ENCODE measurements at regions not wholly inside any gene's neighbourhood (a gene's known extent, or its start where the extent isn't known, plus 50 kb on each side); places are given as distances from the start of the nearest gene placed in this dataset.
A peak's percentile ranks its signal among the peaks of the same experiment; 100 is the strongest.

DNA sequence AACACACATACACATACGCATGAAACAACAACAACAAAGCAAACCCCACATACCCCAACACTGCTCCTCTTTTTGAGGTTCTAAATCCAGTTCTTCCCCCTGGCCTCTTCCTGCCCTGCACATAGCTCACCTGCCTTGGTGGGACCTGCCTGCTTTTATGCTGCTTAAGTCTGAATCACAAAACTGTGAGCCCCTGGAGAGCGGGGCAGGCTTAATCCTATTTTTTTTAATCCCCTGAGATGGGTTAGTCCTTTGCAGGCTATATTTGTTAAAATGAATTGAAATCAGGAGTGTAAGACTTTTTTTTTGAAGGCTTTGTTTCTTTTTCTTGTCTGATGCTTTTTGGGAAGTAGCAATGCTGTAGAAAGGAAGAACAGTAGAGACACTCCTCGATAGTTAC is 84.6 kb upstream of the MAX start:
- DNase-seq: peak in 1 of 2 experiments; percentile 64

DNA sequence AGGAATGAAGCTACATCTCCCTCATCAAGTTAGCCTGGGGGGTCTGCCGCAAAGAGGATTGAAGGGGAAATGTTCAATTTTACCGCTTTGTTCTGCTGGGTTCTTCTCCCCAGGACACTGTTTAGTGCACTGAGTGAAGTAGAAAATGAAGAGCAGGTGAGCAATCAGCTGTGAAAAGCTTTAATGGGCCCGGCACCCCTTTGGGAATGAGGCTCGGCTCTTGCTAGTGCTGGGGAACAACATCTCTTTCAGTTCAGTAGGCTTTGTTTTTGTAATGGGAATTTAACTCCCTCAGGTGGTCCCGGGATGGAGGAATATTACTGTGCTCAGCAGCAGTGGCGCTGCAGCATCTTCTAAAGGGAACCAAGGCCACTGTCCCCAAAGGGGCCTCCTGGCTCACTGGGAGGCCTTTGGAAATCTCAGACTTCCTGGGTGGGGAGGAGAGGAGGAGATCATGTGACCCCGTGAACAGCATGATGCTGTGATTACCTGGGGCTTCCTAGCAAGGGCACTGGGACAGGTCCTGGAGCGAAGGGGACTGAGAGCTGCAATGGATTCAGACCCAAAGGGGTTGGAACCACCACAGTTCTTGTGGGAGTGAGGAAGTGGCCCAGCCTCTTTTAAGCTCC is 85.2 kb upstream of the MAX start:
- no peak for DNase-seq

DNA sequence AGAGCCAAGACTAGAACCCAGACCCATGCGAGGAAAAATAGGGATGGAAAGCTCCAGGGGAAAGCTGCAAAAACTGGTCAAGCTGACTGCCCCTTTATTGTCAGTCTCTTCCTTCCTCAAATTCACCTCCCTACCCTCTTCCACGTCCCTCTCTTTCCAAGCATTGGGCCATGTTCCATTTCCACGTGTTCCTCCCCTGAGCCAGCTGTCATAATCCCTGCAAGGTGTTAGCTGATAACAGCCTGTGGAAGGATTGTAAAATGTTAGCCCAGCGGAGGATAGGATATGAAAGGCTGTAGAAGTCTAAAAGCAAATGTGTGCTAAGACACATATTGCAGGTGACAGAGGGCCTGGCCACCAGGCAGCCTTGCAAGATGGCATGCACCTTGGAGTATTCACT is 88.0 kb upstream of the MAX start:
- DNase-seq: peak in 1 of 2 experiments; percentile 38

DNA sequence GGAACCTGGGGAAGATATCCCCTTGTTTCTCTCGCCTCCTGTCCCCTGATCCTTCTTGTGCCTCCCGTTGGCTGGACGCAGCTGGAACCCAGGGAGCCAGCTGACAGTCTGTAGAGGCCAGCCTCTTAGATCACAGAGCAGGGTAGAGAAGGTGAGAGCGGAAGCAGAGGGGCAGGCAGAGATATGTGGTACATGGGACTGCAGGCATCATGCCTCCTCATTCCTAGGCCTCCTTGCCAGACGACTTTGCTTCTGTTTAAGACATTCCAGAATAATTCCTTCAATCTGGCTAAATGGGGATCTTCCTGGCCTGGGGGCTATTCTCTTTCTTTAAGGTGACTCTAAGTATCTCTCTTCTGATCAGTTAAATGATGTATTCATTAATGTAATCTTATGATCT is 89.4 kb upstream of the MAX start:
- no peak for DNase-seq

DNA sequence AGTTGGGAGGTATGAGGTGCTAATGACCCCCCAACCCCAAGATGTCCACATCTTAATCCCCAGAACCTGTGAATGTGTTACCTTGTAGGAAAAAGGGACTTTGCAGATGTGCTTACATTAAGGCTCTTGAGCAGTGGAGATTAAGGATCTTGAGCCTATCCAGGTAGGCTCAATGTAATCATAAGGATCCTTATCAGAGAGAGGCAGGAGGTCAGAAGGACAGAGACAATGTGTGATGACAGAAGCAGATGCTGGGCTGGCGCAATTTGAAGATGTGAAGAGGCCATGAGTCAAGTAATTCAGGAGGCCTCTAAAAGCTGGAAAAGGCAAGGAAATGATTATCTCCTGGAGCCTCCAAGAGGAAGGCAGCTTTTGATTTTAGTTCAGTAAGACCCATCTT is 90.4 kb upstream of the MAX start:
- no peak for DNase-seq

DNA sequence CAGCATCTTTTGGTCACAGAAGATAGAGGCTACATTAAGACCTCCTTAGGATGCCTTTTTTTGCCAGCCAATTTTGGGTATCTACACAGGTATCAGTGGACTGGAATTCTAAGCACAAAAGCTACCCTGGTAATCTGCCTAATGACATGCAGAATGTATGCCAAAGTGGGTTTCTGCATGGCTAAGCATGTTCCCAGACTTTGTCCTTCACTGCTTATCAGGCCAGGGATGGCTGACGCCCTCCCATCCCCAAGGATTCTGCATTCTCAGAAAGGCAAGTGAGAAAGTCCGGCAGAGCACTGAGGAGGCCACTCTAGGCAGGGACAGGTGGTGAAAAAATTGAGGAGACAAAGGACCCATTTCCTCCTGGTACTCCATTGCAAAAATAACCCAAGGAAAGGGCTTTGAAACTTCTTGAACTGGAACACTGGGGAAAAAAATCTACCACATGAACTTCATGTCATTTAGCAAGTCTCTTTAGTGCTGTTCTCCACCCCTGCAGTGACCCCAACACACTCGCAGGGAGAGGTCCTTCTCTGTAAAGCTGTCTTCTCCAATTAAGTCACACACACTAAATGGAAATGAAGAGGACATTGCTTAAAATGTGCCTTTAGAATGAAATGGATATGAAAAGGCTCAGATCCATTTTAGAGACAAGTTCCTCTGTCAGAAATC is 91.7 kb upstream of the MAX start:
- DNase-seq: no peak

DNA sequence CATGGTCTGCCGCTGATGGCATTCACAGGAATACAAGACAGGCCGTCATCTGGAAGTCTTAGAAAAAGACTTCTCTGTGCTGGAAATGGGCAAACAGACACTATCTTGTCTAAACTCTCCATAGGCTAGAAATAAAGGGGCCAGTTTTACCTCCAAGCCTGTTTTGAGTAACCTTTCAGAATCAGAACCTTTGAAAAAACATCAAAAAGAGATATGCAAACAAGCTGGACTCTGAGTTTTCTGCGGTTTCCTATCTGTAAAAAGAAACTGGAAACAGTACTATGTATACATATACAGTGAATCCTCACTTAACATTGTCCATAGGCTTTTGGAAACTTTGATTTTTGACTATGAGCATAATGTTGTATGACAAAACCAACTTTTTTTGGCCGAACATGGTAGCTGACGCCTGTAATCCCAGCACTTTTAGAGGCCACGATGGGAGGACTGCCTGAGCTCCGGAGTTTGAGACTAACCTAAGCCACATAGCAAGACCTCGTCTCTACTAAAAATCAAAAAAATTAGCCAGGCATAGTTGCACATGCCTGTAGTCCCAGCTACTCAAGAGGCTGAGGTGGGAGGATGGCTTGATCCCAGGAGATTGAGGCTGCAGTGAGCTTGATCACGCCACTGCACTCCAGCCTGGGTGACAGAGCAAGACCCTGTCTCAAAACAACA is 92.9 kb upstream of the MAX start:
- DNase-seq: no peak

DNA sequence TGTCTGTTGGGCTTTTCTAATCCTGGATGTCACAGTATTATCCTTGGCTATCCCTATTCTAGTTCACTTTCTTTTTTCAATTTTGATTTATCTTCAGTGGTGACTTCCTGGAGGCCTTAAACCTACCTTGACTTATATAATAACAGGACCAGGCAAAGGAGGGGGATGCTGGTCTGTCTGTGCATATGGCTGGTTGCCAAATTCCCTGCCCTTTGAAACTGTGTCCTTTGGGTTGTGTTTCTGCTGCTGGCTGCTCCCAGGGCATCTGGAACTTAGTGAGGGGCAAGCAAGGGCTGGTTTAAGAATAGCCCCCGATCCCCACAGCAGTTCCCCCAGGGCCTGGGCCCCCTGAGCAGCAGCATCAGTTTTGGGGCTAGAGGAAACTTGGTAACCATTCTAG is 96.0 kb upstream of the MAX start:
- DNase-seq: no peak

DNA sequence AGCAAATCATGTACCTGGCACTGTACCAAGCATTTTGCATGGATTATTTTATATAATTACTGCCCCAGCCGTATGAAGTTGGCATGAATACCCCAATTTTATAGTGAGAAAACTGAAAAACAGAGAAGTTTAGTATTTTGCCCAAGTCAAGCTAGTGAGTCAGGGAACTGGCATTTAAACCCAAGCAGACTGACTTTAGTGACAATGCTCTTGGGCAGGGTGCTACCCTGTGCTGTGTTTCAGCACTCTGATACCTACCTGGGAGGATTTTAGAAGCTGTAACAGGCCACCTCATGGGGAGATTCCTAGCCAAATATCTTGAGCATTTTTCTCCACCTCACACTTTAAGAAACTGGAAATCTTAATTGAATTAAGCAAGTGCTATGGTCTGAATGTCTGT is 98.1 kb upstream of the MAX start:
- no peak for DNase-seq

DNA sequence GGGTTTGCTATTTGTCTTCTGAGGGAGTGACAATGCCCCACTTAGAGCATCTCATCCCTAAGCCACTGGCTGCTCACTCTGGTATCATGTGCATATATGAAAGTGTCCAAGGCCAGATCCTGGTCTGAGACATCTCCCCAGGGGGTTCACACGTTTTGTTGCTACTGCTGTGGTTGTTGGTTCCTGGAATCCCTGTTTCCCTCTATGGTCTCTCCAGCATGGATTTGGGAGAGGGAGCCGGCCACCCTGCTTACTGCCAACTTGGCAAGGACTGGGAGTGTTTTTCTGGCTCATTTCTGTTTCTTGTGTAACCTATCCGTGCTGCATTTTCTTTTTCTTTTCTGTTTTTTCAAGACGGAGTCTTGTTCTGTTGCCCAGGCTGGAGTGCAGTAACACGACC is 101.3 kb upstream of the MAX start:
- DNase-seq: no peak

DNA sequence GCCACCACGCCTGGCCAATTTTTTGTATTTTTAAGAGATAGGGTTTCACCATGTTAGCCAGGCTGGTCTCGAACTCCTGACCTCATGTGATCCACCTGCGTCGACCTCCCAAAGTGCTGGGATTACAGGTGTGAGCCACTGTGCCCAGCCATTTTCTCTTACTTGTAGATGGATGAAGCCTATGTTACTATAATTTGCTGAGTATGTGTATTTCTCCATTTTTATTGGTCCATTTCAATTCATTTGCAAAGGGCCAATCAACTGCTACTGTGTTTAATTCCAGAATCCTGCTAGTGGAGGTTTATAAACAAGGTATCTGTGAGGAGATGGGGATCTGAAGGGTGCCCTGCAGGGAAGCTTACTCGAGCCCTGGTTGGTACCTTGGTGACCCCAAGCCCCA is 101.7 kb upstream of the MAX start:
- no peak for DNase-seq

DNA sequence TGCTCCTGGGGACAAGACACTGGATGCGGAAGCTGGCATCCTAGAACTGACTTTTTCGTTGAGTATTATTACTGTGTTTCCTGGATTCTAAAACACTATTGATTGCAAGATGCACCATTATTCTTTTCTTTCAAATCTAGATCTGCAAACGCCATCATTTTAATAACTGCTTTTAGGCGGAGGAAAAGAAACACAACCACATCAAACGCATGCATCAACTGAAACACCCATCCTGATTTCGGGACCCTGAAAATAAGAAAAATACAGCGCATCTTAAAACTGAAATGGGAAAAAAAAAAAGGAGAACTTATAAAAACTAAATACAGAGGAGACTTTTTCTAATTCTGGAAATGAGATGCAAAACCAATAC is 103.7 kb upstream of the MAX start:
- DNase-seq: no peak

DNA sequence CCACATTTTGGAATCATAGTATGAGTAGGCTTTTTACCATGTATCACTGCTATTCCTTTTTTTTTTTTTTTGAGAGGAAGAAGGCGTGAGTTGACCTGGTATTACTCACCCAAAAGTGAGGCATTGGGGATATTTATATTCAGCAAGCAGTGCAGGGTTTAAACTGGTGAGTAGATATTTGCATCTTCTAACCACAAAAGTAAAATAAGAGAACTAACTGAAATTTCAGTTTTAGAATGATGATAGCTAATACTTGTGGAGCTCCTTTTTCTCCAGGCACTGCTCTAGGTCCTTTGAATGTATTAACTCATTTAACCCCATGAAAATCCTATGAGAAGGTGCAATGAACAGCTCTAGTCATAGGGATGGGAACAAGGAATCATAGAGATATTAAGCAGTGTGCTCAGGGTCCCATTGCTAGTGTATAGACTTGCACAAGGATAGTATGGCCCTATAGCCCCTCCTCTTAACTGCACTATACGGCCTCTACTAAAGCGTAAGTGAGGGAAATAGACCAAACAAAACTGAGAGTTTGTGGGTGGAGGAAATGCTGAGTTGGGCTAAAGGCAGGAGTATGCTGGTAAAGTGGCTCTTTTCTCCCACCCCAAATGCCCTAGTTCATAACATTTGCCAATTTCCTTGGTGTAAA is 104.3 kb upstream of the MAX start:
- DNase-seq: no peak

DNA sequence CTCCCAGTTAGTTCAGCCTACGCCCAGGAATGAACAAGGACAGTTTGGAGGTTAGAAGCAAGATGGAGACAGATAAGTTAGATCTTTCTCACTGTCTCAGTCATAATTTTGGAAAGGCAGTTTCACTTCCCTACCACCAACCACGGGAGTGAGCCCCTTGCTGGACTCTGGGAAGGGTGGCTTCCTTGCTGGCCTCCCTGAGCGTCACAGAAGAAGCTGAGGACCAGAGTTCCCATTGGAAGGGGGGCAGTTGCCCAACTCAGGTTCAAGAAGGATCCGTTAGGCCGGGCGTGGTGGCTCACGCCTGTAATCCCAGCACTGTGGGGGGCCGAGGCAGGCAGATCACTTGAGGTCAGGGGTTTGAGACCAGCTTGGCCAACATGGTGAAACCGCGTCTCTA is 106.2 kb upstream of the MAX start:
- no peak for DNase-seq

DNA sequence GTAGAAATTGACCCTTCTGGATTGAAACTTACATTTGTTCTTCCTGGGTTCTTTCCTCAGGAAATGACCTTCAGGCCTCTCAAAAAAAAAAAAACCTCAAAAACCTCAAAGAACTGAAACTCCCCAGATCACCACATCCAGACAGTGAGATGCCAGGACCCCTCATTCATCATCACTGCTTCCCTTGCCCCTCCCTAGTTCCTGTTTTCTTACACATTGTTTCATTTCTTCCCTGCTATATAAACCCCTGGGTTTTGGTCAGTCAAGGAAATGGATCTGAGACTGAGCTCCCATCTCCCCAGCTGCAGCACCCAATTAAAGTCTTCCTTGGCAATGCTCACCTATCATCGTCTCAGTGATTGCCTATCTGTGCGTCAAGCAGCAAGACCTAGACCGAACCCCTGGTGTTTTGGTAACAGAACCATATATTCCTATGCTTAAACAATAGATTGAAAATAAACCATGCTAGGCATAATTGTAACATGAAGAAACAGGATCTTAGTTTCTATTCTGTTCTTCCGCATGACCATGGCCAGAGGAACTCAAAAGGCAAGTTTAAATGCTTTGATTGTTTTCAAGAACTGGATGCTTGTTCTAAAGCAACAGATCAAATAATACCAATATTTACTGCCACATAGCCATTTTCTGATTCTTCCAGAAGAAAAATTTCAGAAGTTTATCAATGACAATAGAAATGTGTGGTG is 108.0 kb upstream of the MAX start:
- DNase-seq: no peak

DNA sequence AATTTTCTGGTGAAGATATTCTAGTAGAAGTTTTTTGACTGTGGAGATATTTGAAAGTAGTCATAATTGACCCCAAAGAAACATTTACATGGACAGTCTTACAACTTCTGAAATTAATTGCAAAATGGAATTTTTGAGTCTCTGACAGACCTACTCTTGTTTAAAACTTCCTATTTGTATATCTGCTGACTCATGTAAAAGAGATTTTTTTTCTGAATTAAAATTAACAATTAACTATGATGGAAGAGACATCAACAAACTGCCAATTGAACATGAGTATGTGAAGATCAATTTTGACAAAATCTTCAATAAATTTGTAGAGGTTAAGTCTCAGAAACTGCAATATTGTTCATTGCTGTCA is 108.5 kb upstream of the MAX start:
- no peak for DNase-seq

DNA sequence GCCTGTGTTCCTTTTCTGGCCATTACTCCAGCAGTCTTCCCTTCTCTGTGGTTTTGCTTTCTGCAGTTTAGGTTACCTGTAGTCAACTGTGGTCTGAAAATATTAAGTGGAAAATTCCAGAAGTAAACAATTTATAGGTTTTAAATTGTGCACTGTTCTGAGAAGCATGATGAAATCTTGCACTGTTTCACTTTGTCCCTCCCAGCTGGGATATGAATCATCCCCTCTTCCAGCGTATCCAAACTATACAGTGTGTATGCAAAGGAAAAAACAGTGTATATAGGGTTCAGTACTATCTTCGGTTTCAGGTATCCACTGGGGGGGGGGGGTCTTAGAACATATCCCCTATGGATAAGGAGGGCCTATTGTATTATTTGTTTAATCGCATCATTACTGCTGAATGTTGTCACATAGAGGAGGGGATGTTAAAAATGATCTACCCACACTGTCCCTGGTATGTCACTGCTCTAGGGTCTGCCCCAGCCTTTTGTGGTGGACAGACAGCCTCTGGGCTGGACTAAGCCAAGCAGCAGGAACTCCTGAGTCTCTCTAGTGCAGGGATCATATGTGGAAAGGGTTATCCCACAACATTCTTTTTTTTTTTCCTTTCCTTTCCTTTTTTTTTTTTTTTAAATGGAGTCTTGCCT is 109.1 kb upstream of the MAX start:
- no peak for DNase-seq

DNA sequence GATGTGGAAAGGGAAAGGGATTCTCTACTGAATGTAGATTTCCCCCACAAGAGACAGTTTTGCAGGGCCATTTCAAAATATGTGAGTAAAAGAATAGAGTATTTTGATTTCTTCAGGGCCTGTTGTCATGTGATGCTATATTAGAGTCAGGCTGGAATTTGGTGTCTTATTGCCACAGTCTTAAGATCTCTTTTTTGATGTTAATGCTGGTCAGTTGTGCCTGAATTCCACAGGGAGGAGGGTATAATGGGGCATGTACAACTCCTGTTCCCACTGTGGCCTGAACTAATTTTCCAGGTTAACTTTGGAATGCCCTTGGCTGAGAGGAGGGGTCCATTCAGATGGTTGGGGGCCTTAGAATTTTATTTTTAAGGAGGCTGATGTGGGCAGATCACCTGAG is 111.0 kb upstream of the MAX start:
- DNase-seq: no peak

DNA sequence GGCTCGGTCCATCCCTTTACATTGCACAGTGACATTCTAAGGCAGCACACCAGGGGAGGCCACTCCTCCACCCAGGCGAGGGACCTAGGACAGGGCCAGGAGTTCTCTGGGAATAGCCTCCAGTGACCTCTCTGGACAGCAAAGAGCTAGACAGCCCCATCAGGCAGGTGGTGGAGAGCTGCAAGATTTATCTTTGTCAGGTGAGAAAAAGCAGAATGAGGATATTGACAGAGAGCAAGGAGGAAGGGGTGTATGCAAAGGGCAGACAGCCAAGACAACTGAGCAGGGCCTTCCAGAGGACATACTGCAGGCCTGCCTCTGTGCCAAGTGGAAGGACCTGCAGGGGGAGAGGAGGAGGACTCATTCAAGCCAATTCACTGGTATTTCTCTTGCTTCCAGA is 112.4 kb upstream of the MAX start:
- DNase-seq: no peak

DNA sequence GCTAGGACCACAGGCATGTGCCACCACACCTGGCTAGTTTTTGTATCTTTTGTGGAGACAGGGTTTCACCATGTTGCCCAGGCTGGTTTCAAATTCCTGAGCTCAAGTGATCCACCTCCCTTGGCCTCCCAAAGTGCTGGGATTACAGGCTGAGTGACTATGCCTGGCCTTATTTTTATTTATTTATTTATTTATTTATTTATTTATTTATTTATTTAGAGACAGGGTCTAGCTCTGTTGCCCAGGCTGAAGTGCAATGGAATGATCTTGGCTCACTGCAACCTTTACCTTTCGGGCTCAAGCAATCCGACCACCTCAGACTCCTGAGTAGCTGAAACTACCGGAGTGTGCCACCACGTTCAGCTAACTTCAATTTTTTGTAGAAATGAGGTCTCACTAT is 117.0 kb upstream of the MAX start:
- no peak for DNase-seq

DNA sequence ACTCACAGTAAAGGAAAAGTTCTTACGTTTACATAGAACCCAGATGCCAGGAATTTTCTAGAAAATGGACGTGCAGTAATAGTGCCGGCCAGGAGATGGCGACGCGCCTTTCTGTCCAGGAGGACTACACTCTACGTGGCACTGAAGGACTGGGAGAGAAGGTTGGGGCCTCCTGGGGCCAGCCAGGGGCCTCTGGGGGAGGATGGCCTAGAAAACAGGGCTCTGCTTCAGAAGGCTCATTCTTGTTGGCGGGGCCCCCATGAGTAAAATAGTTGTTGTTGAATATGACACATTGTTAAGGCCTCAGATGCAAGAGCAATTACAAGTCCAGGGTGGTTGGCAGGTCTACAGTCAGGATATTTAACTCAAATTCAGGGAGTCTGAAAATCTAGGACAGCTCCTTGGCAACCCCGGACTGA is 120.1 kb upstream of the MAX start:
- peak in 1 of 2 experiments; percentile 63 for DNase-seq

DNA sequence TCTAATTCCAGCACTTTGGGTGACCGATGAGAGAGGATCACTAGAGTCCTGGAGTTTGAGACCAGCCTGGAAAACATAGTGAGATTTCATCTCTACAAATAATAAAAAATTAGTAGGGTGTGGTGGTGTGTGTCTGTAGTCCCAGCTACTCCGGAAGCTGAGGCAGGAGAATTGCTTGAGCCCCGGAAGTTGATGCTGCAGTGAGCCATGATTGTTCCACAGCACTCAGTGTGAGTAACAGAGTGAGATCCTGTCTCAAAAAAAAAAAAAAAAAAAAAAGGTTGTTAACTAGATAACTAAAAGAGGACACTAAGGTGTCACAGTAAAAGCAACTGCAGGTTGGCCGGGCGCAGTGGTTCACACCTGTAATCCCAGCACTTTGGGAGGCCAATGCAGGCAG is 121.3 kb upstream of the MAX start:
- DNase-seq: no peak

DNA sequence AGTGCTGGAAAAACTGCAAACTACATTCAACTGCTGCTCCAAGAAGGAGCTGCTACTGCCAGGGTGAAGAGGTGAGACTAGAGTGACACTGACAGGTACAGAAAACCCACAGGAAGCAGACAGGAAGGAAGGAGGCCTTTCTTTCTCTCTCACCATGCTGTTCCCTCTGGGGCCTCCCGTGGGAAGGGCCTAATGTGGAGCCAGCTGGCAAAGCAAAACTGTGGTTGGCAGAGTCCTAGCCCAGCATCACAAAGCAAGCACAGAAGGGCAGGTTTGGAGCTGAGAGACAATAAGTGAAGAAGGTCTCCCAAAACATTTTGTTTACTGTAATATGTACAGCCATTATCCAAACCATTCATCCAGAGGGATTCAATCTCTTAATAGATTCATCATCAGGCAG is 122.5 kb upstream of the MAX start:
- peak; percentile 23 to 66 for DNase-seq
